GM12878 (cell line): ENCODE measurements at regions not wholly inside any gene's neighbourhood (a gene's known extent, or its start where the extent isn't known, plus 50 kb on each side); places are given as distances from the start of the nearest gene placed in this dataset.

ENCODE experiments used
- BCL11A ChIP-seq: IDR thresholded peaks from 2 replicates; pipeline ENCODE4 v1.6.1; 2011; ENCODE audit warnings: low read depth, low read length
- CBX5 ChIP-seq: sonication (generic); IDR thresholded peaks from 2 replicates; pipeline ENCODE4 v1.6.1; 2016; ENCODE audit warnings: low read depth, moderate library complexity, mild to moderate bottlenecking, inconsistent platforms
- CTCF ChIP-seq, 3 experiments: IDR thresholded peaks in 2 of 3; conservative IDR thresholded peaks in 1 of 3; 2 replicates each; pipeline ENCODE4 v1.5.1; 2011; ENCODE audit warnings: low read depth in 3 of 3, low read length in 3 of 3, mild to moderate bottlenecking in 3 of 3, control low read depth in 2 of 3, moderate library complexity in 2 of 3, inconsistent platforms in 1 of 3, mixed read lengths in 1 of 3; ENCODE audit not compliant: control insufficient read depth in 2 of 3, insufficient read depth in 1 of 3; ENCODE audit errors: extremely low read depth in 1 of 3
- DPF2 ChIP-seq: fragments of 450-650 bp; IDR thresholded peaks from 2 replicates; pipeline ENCODE4 v1.6.1; 2017; ENCODE audit warnings: mild to moderate bottlenecking
- JUND ChIP-seq: IDR thresholded peaks from 2 replicates; pipeline ENCODE4 v1.6.1; 2012; ENCODE audit warnings: low read depth, mild to moderate bottlenecking, low read length, improper control_type of control experiment, moderate library complexity
- MXI1 ChIP-seq: fragments of 150-350 bp; IDR thresholded peaks from 2 replicates; pipeline ENCODE4 v1.6.1; 2011; ENCODE audit warnings: low read depth, mild to moderate bottlenecking, inconsistent platforms, low read length, improper control_type of control experiment
- MYC ChIP-seq: IDR thresholded peaks from 2 replicates; pipeline ENCODE4 v1.6.1; 2011; ENCODE audit warnings: mild to moderate bottlenecking, low read length, moderate library complexity, inconsistent platforms; ENCODE audit not compliant: insufficient read depth, insufficient replicate concordance, insufficient read length, severe bottlenecking
- NFIC ChIP-seq: IDR thresholded peaks from 2 replicates; pipeline ENCODE4 v1.6.1; 2012; ENCODE audit warnings: low read depth, mild to moderate bottlenecking, inconsistent platforms, low read length, moderate library complexity
- POLR2A ChIP-seq: IDR thresholded peaks from 2 replicates; pipeline ENCODE4 v1.6.1; 2011; ENCODE audit warnings: low read depth, mild to moderate bottlenecking, low read length
- POLR2AphosphoS5 ChIP-seq: IDR thresholded peaks from 2 replicates; pipeline ENCODE4 v1.6.1; 2011; ENCODE audit warnings: mild to moderate bottlenecking, low read length, inconsistent platforms
- SUZ12 ChIP-seq: fragments of 200-600 bp; sonication (generic); IDR thresholded peaks from one replicate; pipeline ENCODE4 v1.6.1; 2018; ENCODE audit warnings: antibody characterized with exemption, mild to moderate bottlenecking; ENCODE audit not compliant: unreplicated experiment
- ZNF622 ChIP-seq: fragments of 450-650 bp; IDR thresholded peaks from 2 replicates; pipeline ENCODE4 v1.6.1; 2017; ENCODE audit warnings: mild to moderate bottlenecking, inconsistent platforms
- TF ChIP-seq, protein P1 (sequence below): fragments of 450-650 bp; formaldehyde crosslinking; IDR thresholded peaks from 2 replicates; pipeline ENCODE4 v1.5.0; 2022; ENCODE audit warnings: mild to moderate bottlenecking, missing genetic modification characterization
- TF ChIP-seq, protein P2 (sequence below): fragments of 450-650 bp; IDR thresholded peaks from 2 replicates; pipeline ENCODE4 v1.6.1; 2017; ENCODE audit warnings: antibody characterized with exemption, mild to moderate bottlenecking, moderate library complexity

DNA sequence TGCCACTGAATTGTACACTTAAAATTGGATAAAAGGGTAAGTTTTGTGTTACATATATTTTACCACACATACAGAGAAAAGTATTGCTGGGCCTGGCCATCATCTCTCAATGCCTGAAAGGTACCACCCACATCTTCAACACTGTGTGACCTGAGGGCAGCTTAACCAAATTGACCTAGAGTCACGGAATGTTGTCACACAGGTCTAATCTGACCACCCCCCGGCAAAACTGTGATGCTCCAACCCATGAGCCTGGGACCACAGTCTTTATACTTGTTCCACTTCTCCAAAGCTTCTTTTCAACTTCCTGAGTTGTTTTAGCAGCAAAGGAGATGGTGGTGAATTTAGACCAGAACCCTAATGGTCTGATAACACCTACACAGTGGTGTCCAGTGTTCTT is 210.3 kb upstream of the TPM1 start:
- TF ChIP-seq DPF2 (no peak), JUND (no peak), ZNF622 (no peak), POLR2A (no peak), CTCF (IDR thresholded peaks at IDR 0.05 in 2 of 3, conservative IDR thresholded peaks at IDR 0.05 in 1 of 3; ENCODE audit: control insufficient read depth in 2 of 3, extremely low read depth in 1 of 3, insufficient read depth in 1 of 3, low read depth in 3 of 3, low read length in 3 of 3) (no peak), BCL11A (no peak), MYC (no peak), NFIC (no peak), CBX5 (no peak), MXI1 (no peak), POLR2AphosphoS5 (no peak), SUZ12 (no peak)
- TF ChIP-seq, protein P1, sequence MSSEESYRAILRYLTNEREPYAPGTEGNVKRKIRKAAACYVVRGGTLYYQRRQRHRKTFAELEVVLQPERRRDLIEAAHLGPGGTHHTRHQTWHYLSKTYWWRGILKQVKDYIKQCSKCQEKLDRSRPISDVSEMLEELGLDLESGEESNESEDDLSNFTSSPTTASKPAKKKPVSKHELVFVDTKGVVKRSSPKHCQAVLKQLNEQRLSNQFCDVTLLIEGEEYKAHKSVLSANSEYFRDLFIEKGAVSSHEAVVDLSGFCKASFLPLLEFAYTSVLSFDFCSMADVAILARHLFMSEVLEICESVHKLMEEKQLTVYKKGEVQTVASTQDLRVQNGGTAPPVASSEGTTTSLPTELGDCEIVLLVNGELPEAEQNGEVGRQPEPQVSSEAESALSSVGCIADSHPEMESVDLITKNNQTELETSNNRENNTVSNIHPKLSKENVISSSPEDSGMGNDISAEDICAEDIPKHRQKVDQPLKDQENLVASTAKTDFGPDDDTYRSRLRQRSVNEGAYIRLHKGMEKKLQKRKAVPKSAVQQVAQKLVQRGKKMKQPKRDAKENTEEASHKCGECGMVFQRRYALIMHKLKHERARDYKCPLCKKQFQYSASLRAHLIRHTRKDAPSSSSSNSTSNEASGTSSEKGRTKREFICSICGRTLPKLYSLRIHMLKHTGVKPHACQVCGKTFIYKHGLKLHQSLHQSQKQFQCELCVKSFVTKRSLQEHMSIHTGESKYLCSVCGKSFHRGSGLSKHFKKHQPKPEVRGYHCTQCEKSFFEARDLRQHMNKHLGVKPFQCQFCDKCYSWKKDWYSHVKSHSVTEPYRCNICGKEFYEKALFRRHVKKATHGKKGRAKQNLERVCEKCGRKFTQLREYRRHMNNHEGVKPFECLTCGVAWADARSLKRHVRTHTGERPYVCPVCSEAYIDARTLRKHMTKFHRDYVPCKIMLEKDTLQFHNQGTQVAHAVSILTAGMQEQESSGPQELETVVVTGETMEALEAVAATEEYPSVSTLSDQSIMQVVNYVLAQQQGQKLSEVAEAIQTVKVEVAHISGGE (CRISPR knock-in tag), result no peak
- TF ChIP-seq, protein P2, sequence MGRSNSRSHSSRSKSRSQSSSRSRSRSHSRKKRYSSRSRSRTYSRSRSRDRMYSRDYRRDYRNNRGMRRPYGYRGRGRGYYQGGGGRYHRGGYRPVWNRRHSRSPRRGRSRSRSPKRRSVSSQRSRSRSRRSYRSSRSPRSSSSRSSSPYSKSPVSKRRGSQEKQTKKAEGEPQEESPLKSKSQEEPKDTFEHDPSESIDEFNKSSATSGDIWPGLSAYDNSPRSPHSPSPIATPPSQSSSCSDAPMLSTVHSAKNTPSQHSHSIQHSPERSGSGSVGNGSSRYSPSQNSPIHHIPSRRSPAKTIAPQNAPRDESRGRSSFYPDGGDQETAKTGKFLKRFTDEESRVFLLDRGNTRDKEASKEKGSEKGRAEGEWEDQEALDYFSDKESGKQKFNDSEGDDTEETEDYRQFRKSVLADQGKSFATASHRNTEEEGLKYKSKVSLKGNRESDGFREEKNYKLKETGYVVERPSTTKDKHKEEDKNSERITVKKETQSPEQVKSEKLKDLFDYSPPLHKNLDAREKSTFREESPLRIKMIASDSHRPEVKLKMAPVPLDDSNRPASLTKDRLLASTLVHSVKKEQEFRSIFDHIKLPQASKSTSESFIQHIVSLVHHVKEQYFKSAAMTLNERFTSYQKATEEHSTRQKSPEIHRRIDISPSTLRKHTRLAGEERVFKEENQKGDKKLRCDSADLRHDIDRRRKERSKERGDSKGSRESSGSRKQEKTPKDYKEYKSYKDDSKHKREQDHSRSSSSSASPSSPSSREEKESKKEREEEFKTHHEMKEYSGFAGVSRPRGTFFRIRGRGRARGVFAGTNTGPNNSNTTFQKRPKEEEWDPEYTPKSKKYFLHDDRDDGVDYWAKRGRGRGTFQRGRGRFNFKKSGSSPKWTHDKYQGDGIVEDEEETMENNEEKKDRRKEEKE, result no peak
